Esophagus squamous epithelium (tissue), 4 donors: ENCODE measurements at regions not wholly inside any gene's neighbourhood (a gene's known extent, or its start where the extent isn't known, plus 50 kb on each side); places are given as distances from the start of the nearest gene placed in this dataset.

Source experiments
- POLR2A ChIP-seq, 4 donors: fragments of 450-650 bp; IDR thresholded peaks; one replicate each; pipeline ENCODE4 v1.6.1; 2017; ENCODE audit warnings: antibody characterized with exemption in 4 of 4, mild to moderate bottlenecking in 4 of 4, moderate library complexity in 3 of 4
- TF ChIP-seq, protein P1 (sequence below), 6 experiments: fragments of 450-650 bp in 4 of 6; fragments of 200-600 bp in 2 of 6; sonication (generic) in 2 of 6; IDR thresholded peaks; one replicate each; pipeline ENCODE4 v1.5.1; 2016 to 2019; ENCODE audit warnings: antibody characterized with exemption in 6 of 6, mild to moderate bottlenecking in 4 of 6, moderate library complexity in 4 of 6

DNA sequence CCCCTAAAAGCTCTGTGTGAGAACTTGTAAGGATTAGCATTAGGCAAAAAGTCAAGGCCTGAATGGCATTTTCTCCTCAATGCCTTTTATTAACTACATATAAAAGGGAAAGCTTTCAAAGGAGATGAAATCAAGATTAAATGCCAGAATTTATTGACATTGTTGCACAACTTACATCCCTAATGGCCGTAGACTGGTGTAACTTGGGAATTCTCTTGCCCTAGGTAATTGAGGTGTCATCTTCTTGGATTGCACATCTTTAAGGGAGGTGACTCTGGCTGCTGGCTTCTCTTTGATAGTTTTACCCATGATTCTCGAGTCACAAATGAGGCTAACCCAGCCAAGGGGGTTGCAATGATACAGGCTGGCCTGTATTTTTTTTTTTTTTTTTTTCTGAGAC is 249.1 kb downstream of the TBL1XR1 start:
- TF ChIP-seq, protein P1, sequence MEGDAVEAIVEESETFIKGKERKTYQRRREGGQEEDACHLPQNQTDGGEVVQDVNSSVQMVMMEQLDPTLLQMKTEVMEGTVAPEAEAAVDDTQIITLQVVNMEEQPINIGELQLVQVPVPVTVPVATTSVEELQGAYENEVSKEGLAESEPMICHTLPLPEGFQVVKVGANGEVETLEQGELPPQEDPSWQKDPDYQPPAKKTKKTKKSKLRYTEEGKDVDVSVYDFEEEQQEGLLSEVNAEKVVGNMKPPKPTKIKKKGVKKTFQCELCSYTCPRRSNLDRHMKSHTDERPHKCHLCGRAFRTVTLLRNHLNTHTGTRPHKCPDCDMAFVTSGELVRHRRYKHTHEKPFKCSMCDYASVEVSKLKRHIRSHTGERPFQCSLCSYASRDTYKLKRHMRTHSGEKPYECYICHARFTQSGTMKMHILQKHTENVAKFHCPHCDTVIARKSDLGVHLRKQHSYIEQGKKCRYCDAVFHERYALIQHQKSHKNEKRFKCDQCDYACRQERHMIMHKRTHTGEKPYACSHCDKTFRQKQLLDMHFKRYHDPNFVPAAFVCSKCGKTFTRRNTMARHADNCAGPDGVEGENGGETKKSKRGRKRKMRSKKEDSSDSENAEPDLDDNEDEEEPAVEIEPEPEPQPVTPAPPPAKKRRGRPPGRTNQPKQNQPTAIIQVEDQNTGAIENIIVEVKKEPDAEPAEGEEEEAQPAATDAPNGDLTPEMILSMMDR (IDR thresholded peaks at IDR 0.05) = no peak
- TF ChIP-seq POLR2A (IDR thresholded peaks at IDR 0.05) = no peak
